Cerebellar nuclear complex (tissue), 1 donor: ENCODE measurements at regions not wholly inside any gene's neighbourhood (a gene's known extent, or its start where the extent isn't known, plus 50 kb on each side); places are given as distances from the start of the nearest gene placed in this dataset.

Source experiments
- DNase-seq, 2 experiments: peaks; one replicate each; lab custom pipeline; 2025; lab: John Stamatoyannopoulos, UW

DNA sequence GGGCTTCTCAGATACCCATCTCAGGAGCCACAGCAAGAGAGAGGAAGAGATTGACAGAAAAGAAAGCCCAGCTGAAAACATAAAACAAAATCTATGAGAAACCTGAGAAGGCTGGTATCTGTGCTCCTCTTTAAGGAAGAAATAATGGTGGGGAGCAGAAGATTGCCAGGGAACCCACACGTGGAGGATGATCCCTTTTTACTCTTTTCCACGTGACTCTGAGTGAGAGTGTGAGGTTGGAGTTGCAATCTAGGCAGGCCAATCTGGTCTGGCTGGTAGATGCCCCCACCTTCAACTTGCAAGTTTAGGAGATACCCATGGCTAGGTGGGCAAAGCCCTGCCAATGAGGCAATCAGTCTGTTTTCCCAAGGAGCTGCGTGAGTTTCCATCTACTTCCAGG, 202.3 kb downstream of the TENT4A start:
- no peak for DNase-seq

GRCh38 chr5:6918255-6918654, 205.0 kb downstream of the TENT4A start:
- DNase-seq = no peak

DNA sequence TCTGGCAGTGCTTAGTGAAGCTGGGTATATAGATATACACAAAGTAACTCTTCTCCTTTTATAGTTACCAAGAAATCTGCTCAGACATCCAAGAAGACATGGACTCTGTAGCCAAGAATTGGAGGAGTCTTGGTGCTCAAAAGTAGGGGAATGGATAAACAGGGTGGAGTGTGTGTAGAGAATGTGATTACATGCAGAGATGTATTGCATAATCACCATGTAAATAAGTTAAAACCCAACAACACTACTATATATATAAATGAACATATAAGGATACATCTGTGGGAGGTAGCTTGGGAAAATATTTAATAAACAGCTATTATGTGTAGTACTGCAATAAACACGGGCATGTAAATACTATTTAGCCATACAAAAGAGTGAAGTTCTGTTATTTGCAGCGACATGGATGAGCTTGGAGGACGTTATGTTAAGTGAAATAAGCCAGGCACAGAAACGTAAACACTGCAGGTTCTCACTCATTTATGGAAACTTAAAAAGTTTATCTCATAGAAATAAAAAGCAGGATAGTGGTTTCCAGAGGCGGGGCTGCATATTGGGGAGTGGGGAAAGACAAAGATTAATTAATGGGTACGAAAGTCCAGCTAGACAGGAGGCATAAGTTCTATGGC, 207.5 kb downstream of the TENT4A start:
- no peak for DNase-seq

DNA sequence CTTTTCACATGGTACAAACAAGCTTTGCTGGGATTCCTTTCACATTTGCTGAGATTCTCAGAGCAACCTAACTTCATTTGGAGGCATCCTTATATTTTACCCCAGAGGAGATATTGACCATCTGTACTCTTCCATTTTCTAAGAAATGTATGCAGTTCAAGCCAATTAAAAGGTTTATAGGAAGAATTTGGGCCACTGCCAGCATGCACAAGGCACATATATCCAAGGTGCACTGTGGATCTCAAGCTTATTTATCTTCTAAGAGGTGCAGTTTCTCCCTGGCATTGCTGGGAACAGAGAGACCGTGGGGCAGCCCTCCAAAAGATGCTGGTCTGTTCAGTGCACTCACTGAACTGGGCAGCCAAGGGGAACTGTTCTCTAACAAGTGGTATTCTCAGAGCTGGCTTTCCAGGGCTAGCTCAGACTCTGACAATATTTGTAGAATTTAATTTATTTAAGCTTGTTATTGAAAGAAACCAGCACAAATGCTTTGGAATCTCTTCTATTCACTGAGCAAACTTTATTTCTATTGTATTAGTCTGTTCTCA, 213.3 kb downstream of the TENT4A start:
- no peak for DNase-seq

DNA sequence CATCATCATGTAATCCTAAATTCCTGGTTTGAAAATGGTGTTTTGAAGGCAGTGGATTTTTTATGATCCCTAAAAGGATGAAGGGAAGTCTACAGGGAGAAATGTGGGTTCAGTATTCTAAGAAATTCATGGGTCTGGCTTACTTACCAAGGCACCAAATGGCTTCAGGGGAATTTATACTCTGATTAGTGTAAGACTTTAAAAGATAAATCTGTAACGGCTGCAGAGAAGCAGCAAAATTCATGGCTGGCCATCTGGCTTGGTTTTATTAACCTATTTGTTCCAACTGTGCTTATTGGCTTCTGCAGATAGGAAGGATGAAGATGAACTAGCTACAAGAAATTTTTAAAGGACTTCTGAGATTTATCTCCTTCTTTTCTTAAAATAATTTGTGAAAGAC, 222.8 kb downstream of the TENT4A start:
- no peak for DNase-seq

- DNase-seq = no peak
Observed at GRCh38 chr5:6937677-6938076, 224.4 kb downstream of the TENT4A start.

DNA sequence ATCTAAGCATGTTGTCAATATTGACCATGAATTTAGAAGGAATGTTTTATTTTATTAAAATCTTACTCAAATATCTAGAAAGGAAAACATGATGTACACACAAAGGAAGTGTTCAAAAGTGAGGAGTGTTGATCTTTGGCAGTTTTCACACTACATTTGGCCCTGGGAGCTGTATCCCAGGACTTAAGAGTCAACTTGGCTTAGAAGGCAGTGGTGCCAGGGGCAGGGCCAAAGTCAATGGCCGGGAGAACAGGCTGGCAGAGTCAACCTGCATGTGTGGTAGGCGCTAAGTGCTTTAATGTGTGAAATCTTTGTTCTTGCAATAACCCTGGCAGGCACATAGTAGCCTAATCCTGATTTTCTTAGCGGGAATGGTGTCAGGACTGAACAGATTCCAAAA, 228.4 kb downstream of the TENT4A start:
- DNase-seq = no peak

GRCh38 chr5:6943197-6944112, 230.2 kb downstream of the TENT4A start:
- DNase-seq = no peak

GRCh38 chr5:6948562-6948961, 235.3 kb downstream of the TENT4A start:
- DNase-seq = no peak

DNA sequence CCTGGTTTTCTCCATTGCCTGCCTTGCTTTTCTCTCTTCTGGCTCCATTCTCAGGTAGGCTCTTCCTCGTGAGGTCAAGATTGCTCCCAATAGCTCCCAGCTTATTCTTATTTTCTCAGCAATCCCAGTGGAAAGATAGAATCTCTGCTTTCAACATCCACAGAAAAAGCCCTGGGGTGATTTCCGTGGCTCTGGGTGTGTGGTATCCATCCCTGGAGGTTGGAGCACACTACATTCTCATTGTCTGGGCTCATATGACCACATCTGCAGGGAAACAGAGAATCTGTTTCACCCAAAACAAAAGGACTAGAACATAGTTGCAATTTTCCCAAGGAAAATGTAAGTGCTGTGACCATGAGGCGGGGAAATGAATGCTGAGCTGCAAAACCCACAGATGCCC, 236.0 kb downstream of the TENT4A start:
- no peak for DNase-seq

GRCh38 chr5:6950250-6950649, 237.0 kb downstream of the TENT4A start:
- DNase-seq = no peak

- no peak for DNase-seq
Observed at GRCh38 chr5:6950860-6951259, 237.6 kb downstream of the TENT4A start.

DNA sequence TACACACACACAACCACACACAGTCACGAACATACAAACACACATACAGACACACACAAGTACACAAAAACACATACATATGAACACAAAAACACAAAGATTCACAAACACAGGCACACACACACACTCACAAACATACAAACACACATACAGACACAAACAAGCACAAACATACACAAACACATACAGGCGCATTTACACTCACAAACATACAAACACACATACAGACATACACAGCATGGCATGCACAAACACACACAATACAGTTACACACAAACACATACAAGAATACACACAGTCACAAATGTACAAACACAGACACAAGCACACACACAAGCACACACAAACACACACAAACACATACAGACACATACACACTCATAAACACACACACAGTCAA, 247.9 kb downstream of the TENT4A start:
- DNase-seq = no peak

DNA sequence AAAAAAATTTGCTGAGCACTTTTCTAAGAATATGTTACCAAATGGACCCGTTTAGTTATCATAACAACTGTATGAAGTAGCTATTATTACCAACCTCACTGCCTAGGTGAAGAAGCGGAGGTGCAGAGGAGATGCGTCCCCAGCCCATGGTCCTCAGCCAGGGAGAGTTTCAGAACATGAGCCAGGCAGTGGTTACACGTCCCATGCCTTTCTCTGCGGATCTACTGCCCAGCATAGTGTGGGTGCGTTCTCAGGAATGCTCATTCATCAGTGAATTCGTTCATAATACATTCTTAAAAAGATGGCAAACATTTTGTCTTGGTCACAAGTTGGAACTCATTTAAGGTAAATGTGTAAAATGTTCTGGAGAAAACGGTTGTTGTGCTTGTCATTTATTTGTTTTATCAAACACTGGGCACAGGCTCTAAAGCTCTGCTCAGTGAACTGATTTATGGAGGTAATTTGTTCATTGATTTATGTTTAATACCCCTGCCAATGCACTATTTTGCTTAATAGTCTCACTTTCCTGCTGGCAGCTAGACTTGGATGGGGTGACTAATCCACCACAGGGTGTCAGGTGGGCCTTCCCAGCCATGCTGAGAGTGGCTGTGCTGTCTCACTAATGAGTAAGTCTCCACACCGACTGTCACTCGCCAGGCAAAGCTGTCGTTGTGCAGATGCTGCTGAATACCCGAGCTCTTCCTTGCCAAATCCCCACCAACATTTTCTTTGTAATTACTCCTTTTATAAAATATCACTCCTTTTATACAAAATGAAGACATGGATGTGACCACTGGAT, 248.8 kb downstream of the TENT4A start:
- DNase-seq = no peak

DNA sequence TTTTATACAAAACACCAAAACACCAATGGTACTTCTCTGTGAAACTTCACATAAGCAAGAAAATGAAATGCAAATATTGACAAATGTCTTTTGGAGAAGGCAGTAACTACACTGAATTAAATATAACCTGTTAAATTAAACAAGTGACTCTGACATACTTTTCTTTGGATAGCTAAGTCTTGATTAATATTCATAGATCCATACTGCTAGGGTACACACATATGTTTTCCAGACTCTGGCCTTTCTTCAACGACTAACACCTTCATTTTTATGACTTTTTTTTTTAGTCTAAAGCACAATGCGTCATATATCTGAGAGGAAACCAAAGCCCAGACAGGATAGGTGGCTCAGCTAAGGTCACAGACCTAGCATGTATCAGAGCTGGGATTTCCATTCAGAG, 263.7 kb downstream of the TENT4A start:
- no peak for DNase-seq

GRCh38 chr5:6979061-6979460, 265.8 kb downstream of the TENT4A start:
- DNase-seq = no peak

GRCh38 chr5:6989230-6989629, 276.0 kb downstream of the TENT4A start:
- DNase-seq = no peak

GRCh38 chr5:6994097-6994496, 280.9 kb downstream of the TENT4A start:
- no peak for DNase-seq

- no peak for DNase-seq
Observed at GRCh38 chr5:6995115-6995514, 281.9 kb downstream of the TENT4A start.

DNA sequence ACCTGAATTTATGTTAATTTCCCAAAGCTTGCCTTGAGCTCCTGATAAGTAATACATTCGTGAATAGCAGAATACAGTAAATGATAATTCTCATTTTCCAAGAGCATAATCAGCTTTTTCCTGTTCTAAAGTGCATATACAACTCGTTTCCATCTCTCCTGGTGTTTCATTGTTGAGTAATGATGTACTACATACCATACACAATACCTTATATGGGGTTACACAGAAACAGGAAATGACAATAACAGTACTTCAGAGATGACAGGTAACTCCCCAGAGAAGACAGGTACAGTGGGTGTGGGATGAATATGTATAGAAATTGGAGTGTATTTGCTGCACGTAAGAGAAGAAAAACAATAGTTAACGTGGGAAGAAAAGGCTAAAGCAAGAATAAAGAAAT, 287.1 kb downstream of the TENT4A start:
- DNase-seq = no peak

DNA sequence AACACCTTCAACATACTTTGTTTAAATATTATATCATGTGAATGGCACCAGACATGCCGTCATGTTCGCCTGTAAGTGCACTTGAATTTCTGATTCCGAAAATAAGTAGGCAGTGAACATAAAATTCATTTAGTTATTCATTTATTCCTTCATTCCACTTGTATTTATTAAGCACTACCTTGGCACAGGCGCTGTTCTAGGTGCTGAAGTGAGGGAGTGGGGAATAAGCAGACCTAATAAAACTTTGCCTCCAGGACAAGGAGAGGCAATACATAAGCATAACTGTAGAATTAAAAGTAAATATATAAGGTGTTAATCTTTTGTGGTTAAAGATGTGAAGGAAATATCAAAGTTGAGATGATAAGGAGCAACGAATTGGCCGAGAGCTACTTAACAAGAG, 297.4 kb downstream of the TENT4A start:
- DNase-seq = no peak

- DNase-seq = no peak
Observed at GRCh38 chr5:7012057-7012456, 298.8 kb downstream of the TENT4A start.
